Chondrocyte (in vitro differentiated cells): ENCODE measurements at regions not wholly inside any gene's neighbourhood (a gene's known extent, or its start where the extent isn't known, plus 50 kb on each side); places are given as distances from the start of the nearest gene placed in this dataset.

Source experiments
- DNase-seq: peaks from one replicate; pipeline ENCODE4 v3.0.0; 2021; ENCODE audit warnings: mixed read lengths, low spot score
- H3K27ac Mint-ChIP-seq: one replicate; pipeline ENCODE4 v1.8.0; 2021; ENCODE audit warnings: mild to moderate bottlenecking, moderate library complexity, mixed read lengths; ENCODE audit not compliant: unreplicated experiment
- H3K27me3 Mint-ChIP-seq: 2 replicates; pipeline ENCODE4 v1.8.0; 2021; ENCODE audit warnings: low read depth, mixed read lengths
- H3K36me3 Mint-ChIP-seq: 2 replicates; pipeline ENCODE4 v1.8.0; 2021; ENCODE audit warnings: low read depth, mixed read lengths
- H3K4me1 Mint-ChIP-seq: 2 replicates; pipeline ENCODE4 v1.8.0; 2021; ENCODE audit warnings: low read depth, mild to moderate bottlenecking, mixed read lengths
- H3K4me3 Mint-ChIP-seq: one replicate; pipeline ENCODE4 v1.8.0; 2021; ENCODE audit warnings: mild to moderate bottlenecking, moderate library complexity, mixed read lengths; ENCODE audit not compliant: unreplicated experiment
- H3K9me3 Mint-ChIP-seq: 2 replicates; pipeline ENCODE4 v1.8.0; 2021; ENCODE audit warnings: low read depth, mixed read lengths
- CTCF ChIP-seq: fragments of 200-600 bp; sonication (generic); IDR thresholded peaks from 2 replicates; pipeline ENCODE4 v1.5.0; 2021; ENCODE audit warnings: antibody characterized with exemption, mild to moderate bottlenecking, moderate library complexity

- no peak overlapping the region for H3K27ac Mint-ChIP-seq
- no peak overlapping the region for H3K4me3 Mint-ChIP-seq
- no peaks in the 10 kb centered on the region for H3K9me3 Mint-ChIP-seq
- no peaks in the 10 kb centered on the region for H3K36me3 Mint-ChIP-seq
- no peak for DNase-seq
- H3K27me3 Mint-ChIP-seq, result no peaks in the 10 kb centered on the region
- peaks cover 13% of the 10 kb centered on the region for H3K4me1 Mint-ChIP-seq
- no peak for TF ChIP-seq CTCF
Observed at GRCh38 chr5:126106029-126106428, 317.2 kb upstream of the GRAMD2B start.

- no peaks in the 10 kb centered on the region for H3K36me3 Mint-ChIP-seq
- H3K4me1 Mint-ChIP-seq, result peaks cover 13% of the 10 kb centered on the region
- DNase-seq, result no peak
- TF ChIP-seq CTCF, result no peak
- no peak overlapping the region for H3K27ac Mint-ChIP-seq
- H3K9me3 Mint-ChIP-seq, result peaks cover 3% of the 10 kb centered on the region
- H3K4me3 Mint-ChIP-seq, result no peak overlapping the region
- H3K27me3 Mint-ChIP-seq, result no peaks in the 10 kb centered on the region
Observed at GRCh38 chr5:126107381-126107780, 315.8 kb upstream of the GRAMD2B start.

GRCh38 chr5:126108470-126108869, 314.7 kb upstream of the GRAMD2B start:
- H3K4me1 Mint-ChIP-seq, result peaks cover 13% of the 10 kb centered on the region
- H3K4me3 Mint-ChIP-seq, result no peak overlapping the region
- no peak overlapping the region for H3K27ac Mint-ChIP-seq
- no peaks in the 10 kb centered on the region for H3K36me3 Mint-ChIP-seq
- no peaks in the 10 kb centered on the region for H3K27me3 Mint-ChIP-seq
- peaks cover 6% of the 10 kb centered on the region for H3K9me3 Mint-ChIP-seq
- no peak for TF ChIP-seq CTCF
- no peak for DNase-seq

- Mint-ChIP-seq H3K27me3 (no peaks in the 10 kb centered on the region), H3K27ac (no peak overlapping the region), H3K9me3 (peaks cover 6% of the 10 kb centered on the region), H3K4me1 (peaks cover 3% of the 10 kb centered on the region), H3K36me3 (no peaks in the 10 kb centered on the region), H3K4me3 (no peak overlapping the region)
- no peak for TF ChIP-seq CTCF
- no peak for DNase-seq
Observed at GRCh38 chr5:126115059-126115629, 308.1 kb upstream of the GRAMD2B start.

- Mint-ChIP-seq H3K4me1 (peaks cover 7% of the 10 kb centered on the region), H3K27ac (no peak overlapping the region), H3K27me3 (no peaks in the 10 kb centered on the region), H3K9me3 (peaks cover 6% of the 10 kb centered on the region), H3K36me3 (no peaks in the 10 kb centered on the region), H3K4me3 (no peak overlapping the region)
- TF ChIP-seq CTCF, result no peak
- no peak for DNase-seq
Observed at GRCh38 chr5:126117044-126117443, 306.2 kb upstream of the GRAMD2B start.
